Progenitor cell of endocrine pancreas (in vitro differentiated cells): ENCODE measurements at regions not wholly inside any gene's neighbourhood (a gene's known extent, or its start where the extent isn't known, plus 50 kb on each side); places are given as distances from the start of the nearest gene placed in this dataset.
A peak's percentile ranks its signal among the peaks of the same experiment; 100 is the strongest.

Experiments
- DNase-seq: peaks from one replicate; pipeline ENCODE4 v3.0.0; 2021; ENCODE audit warnings: low spot score; ENCODE audit not compliant: unreplicated experiment
- H3K27ac Mint-ChIP-seq: 2 replicates; pipeline ENCODE4 v1.8.0; 2021; ENCODE audit warnings: mild to moderate bottlenecking, moderate library complexity, mixed read lengths
- H3K27me3 Mint-ChIP-seq: 2 replicates; pipeline ENCODE4 v1.8.0; 2021; ENCODE audit warnings: mixed read lengths
- H3K36me3 Mint-ChIP-seq: 2 replicates; pipeline ENCODE4 v1.8.0; 2022; ENCODE audit warnings: mixed read lengths; ENCODE audit not compliant: insufficient read depth
- H3K4me1 Mint-ChIP-seq: 2 replicates; pipeline ENCODE4 v1.8.0; 2021; ENCODE audit warnings: low read depth, mixed read lengths
- H3K4me3 Mint-ChIP-seq: 2 replicates; pipeline ENCODE4 v1.8.0; 2021; ENCODE audit warnings: low read depth, mild to moderate bottlenecking, moderate library complexity, mixed read lengths
- H3K9me3 Mint-ChIP-seq: 2 replicates; pipeline ENCODE4 v1.8.0; 2021; ENCODE audit warnings: low read depth, mixed read lengths
- TF ChIP-seq, protein P1 (sequence below): fragments of 200-600 bp; sonication (generic); IDR thresholded peaks from one replicate; pipeline ENCODE4 v1.5.0; 2021; ENCODE audit warnings: antibody characterized with exemption, mild to moderate bottlenecking; ENCODE audit not compliant: unreplicated experiment

DNA sequence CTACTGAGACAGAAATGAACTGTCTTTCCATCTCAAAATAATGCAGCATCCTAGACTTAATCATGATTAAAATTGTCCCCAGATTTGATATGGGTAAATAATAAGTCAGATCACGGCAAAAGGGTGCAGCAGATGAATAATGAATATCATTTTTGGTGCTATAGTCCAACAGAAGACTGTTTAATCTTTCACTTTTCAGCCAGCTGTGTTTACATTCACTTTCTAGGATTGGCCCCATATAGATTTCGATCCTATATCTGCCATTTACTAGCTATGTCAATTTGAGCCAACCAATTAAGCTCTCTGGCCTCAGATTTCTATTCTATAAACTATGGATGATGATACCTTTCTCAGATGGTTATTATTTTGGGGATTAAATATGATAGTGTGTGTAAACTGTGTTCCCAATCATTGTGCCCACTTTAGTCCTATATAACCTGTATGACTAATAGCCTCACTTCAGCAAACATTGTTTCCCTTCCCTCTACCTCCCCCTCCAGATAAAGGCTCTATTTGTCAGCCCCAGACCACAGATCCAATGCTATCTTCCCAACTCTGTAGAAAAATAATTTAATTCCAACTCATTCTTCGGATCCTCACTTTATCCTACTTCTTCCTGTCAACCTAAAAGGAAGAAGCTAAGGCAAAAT, 53.6 kb upstream of the NT5E start:
- TF ChIP-seq, protein P1, sequence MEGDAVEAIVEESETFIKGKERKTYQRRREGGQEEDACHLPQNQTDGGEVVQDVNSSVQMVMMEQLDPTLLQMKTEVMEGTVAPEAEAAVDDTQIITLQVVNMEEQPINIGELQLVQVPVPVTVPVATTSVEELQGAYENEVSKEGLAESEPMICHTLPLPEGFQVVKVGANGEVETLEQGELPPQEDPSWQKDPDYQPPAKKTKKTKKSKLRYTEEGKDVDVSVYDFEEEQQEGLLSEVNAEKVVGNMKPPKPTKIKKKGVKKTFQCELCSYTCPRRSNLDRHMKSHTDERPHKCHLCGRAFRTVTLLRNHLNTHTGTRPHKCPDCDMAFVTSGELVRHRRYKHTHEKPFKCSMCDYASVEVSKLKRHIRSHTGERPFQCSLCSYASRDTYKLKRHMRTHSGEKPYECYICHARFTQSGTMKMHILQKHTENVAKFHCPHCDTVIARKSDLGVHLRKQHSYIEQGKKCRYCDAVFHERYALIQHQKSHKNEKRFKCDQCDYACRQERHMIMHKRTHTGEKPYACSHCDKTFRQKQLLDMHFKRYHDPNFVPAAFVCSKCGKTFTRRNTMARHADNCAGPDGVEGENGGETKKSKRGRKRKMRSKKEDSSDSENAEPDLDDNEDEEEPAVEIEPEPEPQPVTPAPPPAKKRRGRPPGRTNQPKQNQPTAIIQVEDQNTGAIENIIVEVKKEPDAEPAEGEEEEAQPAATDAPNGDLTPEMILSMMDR: no peak
- H3K27ac Mint-ChIP-seq: peak overlapping the region; percentile 79
- peaks cover 66% of the 10 kb centered on the region for H3K4me1 Mint-ChIP-seq
- peaks cover 9% of the 10 kb centered on the region for H3K9me3 Mint-ChIP-seq
- no peak overlapping the region for H3K4me3 Mint-ChIP-seq
- no peaks in the 10 kb centered on the region for H3K27me3 Mint-ChIP-seq
- H3K36me3 Mint-ChIP-seq: peaks cover 3% of the 10 kb centered on the region
- no peak for DNase-seq

DNA sequence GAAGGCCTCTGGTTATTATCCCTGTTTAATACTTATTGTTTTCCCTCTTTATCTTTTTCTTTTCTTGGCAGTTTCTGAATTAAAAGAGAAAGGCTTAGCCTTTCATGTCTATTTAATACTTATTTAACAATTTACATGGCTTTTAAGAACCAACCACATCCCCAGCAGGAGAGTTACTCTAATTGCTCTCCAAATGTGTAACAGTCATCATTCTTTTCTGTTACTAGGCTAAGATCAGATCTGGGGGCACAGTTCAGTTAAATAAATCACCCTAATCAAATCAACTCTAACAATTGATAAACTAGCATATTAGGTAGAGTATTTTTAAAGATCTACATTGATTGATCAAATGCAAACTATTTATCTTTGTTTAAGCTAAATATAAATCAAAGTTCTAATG, 54.1 kb upstream of the NT5E start:
- Mint-ChIP-seq H3K4me1 (peaks cover 65% of the 10 kb centered on the region), H3K4me3 (peak overlapping the region; percentile 58), H3K9me3 (peaks cover 9% of the 10 kb centered on the region), H3K27me3 (no peaks in the 10 kb centered on the region), H3K36me3 (peaks cover 3% of the 10 kb centered on the region), H3K27ac (peak overlapping the region; percentile 88)
- DNase-seq: no peak
- TF ChIP-seq, protein P1: no peak

DNA sequence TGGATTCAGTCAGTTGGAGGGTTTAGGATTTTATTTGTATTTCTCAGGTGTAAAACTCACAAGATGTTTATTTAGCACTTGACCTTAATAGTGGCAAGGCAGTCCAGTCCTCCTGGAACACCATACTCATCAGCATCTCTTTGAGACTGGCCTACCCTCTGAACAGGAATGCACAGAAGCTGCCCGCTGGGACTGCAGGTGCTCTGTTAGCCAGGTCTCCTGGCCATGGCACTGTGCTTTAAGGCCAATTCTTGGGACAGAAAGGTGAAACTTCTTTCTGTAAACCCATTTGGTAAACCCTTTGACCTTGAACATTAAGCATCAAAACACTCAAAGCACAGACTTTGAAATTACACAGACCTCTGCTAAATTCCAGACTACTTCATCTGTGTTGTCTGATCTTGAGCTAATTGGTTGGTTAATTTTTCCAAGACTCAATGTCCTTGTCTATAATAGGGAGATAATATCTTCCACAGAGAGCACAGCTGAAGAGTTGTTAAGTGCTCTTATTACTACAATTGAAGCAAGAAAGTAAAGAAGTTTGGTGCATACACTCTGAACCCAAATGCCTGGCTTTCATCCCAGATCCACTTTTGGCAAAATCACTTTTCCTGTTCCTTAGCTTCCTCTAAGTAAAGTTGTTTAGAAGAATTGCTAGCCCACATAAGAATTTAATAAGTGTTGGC, 54.9 kb upstream of the NT5E start:
- no peaks in the 10 kb centered on the region for H3K27me3 Mint-ChIP-seq
- peaks cover 3% of the 10 kb centered on the region for H3K36me3 Mint-ChIP-seq
- H3K4me3 Mint-ChIP-seq: no peak overlapping the region
- TF ChIP-seq, protein P1: no peak
- DNase-seq: no peak
- H3K9me3 Mint-ChIP-seq: peaks cover 9% of the 10 kb centered on the region
- H3K4me1 Mint-ChIP-seq: peaks cover 65% of the 10 kb centered on the region
- peak overlapping the region; percentile 16 for H3K27ac Mint-ChIP-seq

DNA sequence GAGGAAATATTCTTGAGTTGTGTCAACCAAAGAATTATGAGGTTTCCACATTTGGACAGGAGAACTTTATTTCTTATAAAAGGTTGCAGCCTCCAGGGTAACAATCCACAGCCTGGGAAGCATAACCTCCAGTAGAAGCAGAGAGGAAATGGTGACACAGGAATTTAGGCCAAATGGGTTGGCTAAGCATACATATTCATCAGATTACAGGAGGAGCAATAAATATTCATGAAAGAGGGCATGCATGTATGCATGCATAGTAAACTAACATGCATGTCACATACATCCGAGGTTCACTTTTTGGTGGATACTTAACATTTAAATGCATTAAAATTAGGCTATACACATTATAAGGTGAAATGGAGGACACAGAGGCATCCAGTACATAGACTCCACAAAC, 55.7 kb upstream of the NT5E start:
- TF ChIP-seq, protein P1: no peak
- no peak for DNase-seq
- H3K4me1 Mint-ChIP-seq: peaks cover 65% of the 10 kb centered on the region
- peak overlapping the region; percentile 45 for H3K27ac Mint-ChIP-seq
- H3K4me3 Mint-ChIP-seq: no peak overlapping the region
- peaks cover 9% of the 10 kb centered on the region for H3K9me3 Mint-ChIP-seq
- no peaks in the 10 kb centered on the region for H3K27me3 Mint-ChIP-seq
- peaks cover 3% of the 10 kb centered on the region for H3K36me3 Mint-ChIP-seq

DNA sequence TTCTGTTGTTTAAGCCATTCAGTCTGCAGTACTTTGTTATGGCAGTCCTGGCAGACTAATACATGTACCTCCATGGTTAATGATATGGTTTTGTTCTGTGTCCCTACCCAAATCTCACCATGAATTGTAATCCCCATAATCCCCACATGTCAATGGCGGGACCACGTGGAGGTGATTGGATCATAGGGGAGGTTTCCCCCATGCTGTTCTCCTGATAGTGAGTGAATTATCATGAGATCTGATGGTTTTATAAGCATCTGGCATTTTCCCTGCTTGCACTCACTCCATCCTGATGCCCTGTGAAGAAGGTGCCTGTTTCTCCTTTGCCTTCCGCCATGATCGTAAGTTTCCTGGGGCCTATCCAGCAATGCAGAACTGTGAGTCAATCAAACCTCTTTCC, 57.5 kb upstream of the NT5E start:
- peaks cover 59% of the 10 kb centered on the region for H3K4me1 Mint-ChIP-seq
- no peaks in the 10 kb centered on the region for H3K27me3 Mint-ChIP-seq
- TF ChIP-seq, protein P1: no peak
- DNase-seq: no peak
- no peak overlapping the region for H3K27ac Mint-ChIP-seq
- H3K9me3 Mint-ChIP-seq: peaks cover 4% of the 10 kb centered on the region
- H3K36me3 Mint-ChIP-seq: peaks cover 3% of the 10 kb centered on the region
- no peak overlapping the region for H3K4me3 Mint-ChIP-seq
